ENCODE measurements at regions not wholly inside any gene's neighbourhood (a gene's known extent, or its start where the extent isn't known, plus 50 kb on each side); places are given as distances from the start of the nearest gene placed in this dataset.

- H3K36me3 ChIP-seq (ENCODE audit: insufficient read depth, low read length) = no peaks in the 10 kb centered on the region
- H3K27ac ChIP-seq (ENCODE audit: low read length) = no peak overlapping the region
- DNase-seq (no peak), ATAC-seq (ENCODE audit: insufficient read depth, low read depth) (no peak)
- H3K4me1 ChIP-seq (ENCODE audit: insufficient read depth, low read length) = no peaks in the 10 kb centered on the region
- no peaks in the 10 kb centered on the region for H3K9me3 ChIP-seq (ENCODE audit: insufficient read depth, low read length, severe bottlenecking)
- H4K20me1 ChIP-seq (ENCODE audit: insufficient read depth, low read length) = no peaks in the 10 kb centered on the region
- no peaks in the 10 kb centered on the region for H3K27me3 ChIP-seq (ENCODE audit: insufficient read depth, low read length, poor library complexity)
- no peak overlapping the region for H2AFZ ChIP-seq (ENCODE audit: low read depth, low read length)
- no peak overlapping the region for H3K4me2 ChIP-seq (ENCODE audit: insufficient read depth, low read length)
- H3K4me3 ChIP-seq (ENCODE audit: low read depth in 1 of 2, low read length in 2 of 2) = no peak overlapping the region
- no peaks in the 10 kb centered on the region for H3K79me2 ChIP-seq (ENCODE audit: insufficient read depth, low read length)
- TF ChIP-seq, protein P1, sequence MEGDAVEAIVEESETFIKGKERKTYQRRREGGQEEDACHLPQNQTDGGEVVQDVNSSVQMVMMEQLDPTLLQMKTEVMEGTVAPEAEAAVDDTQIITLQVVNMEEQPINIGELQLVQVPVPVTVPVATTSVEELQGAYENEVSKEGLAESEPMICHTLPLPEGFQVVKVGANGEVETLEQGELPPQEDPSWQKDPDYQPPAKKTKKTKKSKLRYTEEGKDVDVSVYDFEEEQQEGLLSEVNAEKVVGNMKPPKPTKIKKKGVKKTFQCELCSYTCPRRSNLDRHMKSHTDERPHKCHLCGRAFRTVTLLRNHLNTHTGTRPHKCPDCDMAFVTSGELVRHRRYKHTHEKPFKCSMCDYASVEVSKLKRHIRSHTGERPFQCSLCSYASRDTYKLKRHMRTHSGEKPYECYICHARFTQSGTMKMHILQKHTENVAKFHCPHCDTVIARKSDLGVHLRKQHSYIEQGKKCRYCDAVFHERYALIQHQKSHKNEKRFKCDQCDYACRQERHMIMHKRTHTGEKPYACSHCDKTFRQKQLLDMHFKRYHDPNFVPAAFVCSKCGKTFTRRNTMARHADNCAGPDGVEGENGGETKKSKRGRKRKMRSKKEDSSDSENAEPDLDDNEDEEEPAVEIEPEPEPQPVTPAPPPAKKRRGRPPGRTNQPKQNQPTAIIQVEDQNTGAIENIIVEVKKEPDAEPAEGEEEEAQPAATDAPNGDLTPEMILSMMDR (IDR thresholded peaks at IDR 0.05; ENCODE audit: borderline replicate concordance, extremely low read depth, low read length, poor library complexity, severe bottlenecking) = no peak
- TF ChIP-seq EZH2 (IDR thresholded peaks at IDR 0.05; ENCODE audit: borderline replicate concordance, low read depth, low read length, severe bottlenecking) = no peak
- no peak overlapping the region for H3K9ac ChIP-seq (ENCODE audit: low read depth, low read length)
Observed at GRCh38 chr3:84600703-84601225, 358.0 kb upstream of the CADM2 start.

DNA sequence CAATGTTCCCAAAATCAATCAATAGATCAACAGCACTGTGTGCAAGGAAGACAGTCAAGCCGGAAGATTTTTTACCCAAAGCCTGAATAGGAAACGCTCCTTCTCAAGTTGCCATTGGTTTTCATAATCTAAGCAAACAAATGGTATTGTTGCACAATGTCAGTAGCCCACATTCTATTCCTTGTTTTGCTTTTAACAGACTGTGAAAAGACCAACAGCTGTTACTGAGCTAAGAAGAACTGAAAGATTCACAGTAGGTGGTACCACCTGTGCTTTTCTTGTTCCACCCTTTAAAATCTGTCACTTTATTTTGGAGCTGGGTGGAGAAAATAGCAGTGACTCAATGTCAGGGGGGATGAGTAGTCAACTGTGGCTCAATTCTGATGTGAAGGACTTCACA lies 357.5 kb upstream of the CADM2 start:
- no peaks in the 10 kb centered on the region for H3K36me3 ChIP-seq (ENCODE audit: insufficient read depth, low read length)
- H3K4me1 ChIP-seq (ENCODE audit: insufficient read depth, low read length) = no peaks in the 10 kb centered on the region
- no peak overlapping the region for H3K4me3 ChIP-seq (ENCODE audit: low read depth in 1 of 2, low read length in 2 of 2)
- no peak for ATAC-seq (ENCODE audit: insufficient read depth, low read depth)
- H3K27ac ChIP-seq (ENCODE audit: low read length) = no peak overlapping the region
- H4K20me1 ChIP-seq (ENCODE audit: insufficient read depth, low read length) = no peaks in the 10 kb centered on the region
- TF ChIP-seq, protein P1 (IDR thresholded peaks at IDR 0.05; ENCODE audit: borderline replicate concordance, extremely low read depth, low read length, poor library complexity, severe bottlenecking) = no peak
- no peak for TF ChIP-seq EZH2 (IDR thresholded peaks at IDR 0.05; ENCODE audit: borderline replicate concordance, low read depth, low read length, severe bottlenecking)
- H3K79me2 ChIP-seq (ENCODE audit: insufficient read depth, low read length) = no peaks in the 10 kb centered on the region
- H3K9ac ChIP-seq (ENCODE audit: low read depth, low read length) = no peak overlapping the region
- H3K9me3 ChIP-seq (ENCODE audit: insufficient read depth, low read length, severe bottlenecking) = no peaks in the 10 kb centered on the region
- no peaks in the 10 kb centered on the region for H3K27me3 ChIP-seq (ENCODE audit: insufficient read depth, low read length, poor library complexity)
- H2AFZ ChIP-seq (ENCODE audit: low read depth, low read length) = no peak overlapping the region
- no peak overlapping the region for H3K4me2 ChIP-seq (ENCODE audit: insufficient read depth, low read length)
- DNase-seq = no peak

DNA sequence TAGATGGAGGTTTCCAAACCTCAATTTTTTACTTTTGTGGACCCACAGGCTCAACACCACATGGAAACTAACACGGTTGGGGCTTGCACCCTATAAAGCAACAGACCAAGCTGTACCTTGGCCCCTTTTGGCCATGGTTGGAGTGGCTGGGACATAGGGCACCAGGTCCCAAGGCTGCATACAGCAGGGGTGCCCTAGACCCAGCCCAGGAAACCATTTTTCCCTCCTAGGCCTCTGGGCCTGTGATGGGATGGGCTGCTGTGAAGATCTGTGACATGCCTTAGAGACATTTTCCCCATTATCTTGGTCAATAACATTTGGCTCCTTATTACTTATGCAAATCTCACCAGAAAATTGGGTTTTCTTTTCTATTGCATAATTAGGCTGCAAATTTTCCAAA lies 337.0 kb upstream of the CADM2 start:
- ATAC-seq (ENCODE audit: insufficient read depth, low read depth) = no peak
- TF ChIP-seq EZH2 (IDR thresholded peaks at IDR 0.05; ENCODE audit: borderline replicate concordance, low read depth, low read length, severe bottlenecking) = no peak
- TF ChIP-seq, protein P1 (IDR thresholded peaks at IDR 0.05; ENCODE audit: borderline replicate concordance, extremely low read depth, low read length, poor library complexity, severe bottlenecking) = no peak

GRCh38 chr3:84634668-84635067 lies 324.1 kb upstream of the CADM2 start:
- no peak overlapping the region for H2AFZ ChIP-seq (ENCODE audit: low read depth, low read length)
- H3K27ac ChIP-seq (ENCODE audit: low read length) = no peak overlapping the region
- no peak overlapping the region for H3K4me2 ChIP-seq (ENCODE audit: insufficient read depth, low read length)
- H3K4me1 ChIP-seq (ENCODE audit: insufficient read depth, low read length) = no peaks in the 10 kb centered on the region
- H3K9me3 ChIP-seq (ENCODE audit: insufficient read depth, low read length, severe bottlenecking) = no peaks in the 10 kb centered on the region
- H4K20me1 ChIP-seq (ENCODE audit: insufficient read depth, low read length) = no peaks in the 10 kb centered on the region
- H3K36me3 ChIP-seq (ENCODE audit: insufficient read depth, low read length) = no peaks in the 10 kb centered on the region
- ATAC-seq (ENCODE audit: insufficient read depth, low read depth) (no peak), DNase-seq (no peak)
- no peak overlapping the region for H3K4me3 ChIP-seq (ENCODE audit: low read depth in 1 of 2, low read length in 2 of 2)
- TF ChIP-seq, protein P1 (IDR thresholded peaks at IDR 0.05; ENCODE audit: borderline replicate concordance, extremely low read depth, low read length, poor library complexity, severe bottlenecking) = no peak
- no peak overlapping the region for H3K9ac ChIP-seq (ENCODE audit: low read depth, low read length)
- no peaks in the 10 kb centered on the region for H3K79me2 ChIP-seq (ENCODE audit: insufficient read depth, low read length)
- H3K27me3 ChIP-seq (ENCODE audit: insufficient read depth, low read length, poor library complexity) = no peaks in the 10 kb centered on the region

More for the DNA sequence above, 337.0 kb upstream of the CADM2 start:
- no peaks in the 10 kb centered on the region for H3K27me3 ChIP-seq (ENCODE audit: insufficient read depth, low read length, poor library complexity)
- H3K27ac ChIP-seq (ENCODE audit: low read length) = no peak overlapping the region
- H3K36me3 ChIP-seq (ENCODE audit: insufficient read depth, low read length) = no peaks in the 10 kb centered on the region
- DNase-seq = no peak
- H2AFZ ChIP-seq (ENCODE audit: low read depth, low read length) = no peak overlapping the region
- no peaks in the 10 kb centered on the region for H3K79me2 ChIP-seq (ENCODE audit: insufficient read depth, low read length)
- no peaks in the 10 kb centered on the region for H3K9me3 ChIP-seq (ENCODE audit: insufficient read depth, low read length, severe bottlenecking)
- H4K20me1 ChIP-seq (ENCODE audit: insufficient read depth, low read length) = no peaks in the 10 kb centered on the region
- no peak overlapping the region for H3K9ac ChIP-seq (ENCODE audit: low read depth, low read length)
- no peak overlapping the region for H3K4me2 ChIP-seq (ENCODE audit: insufficient read depth, low read length)
- H3K4me1 ChIP-seq (ENCODE audit: insufficient read depth, low read length) = no peaks in the 10 kb centered on the region
- no peak overlapping the region for H3K4me3 ChIP-seq (ENCODE audit: low read depth in 1 of 2, low read length in 2 of 2)
